ENCODE measurements at regions not wholly inside any gene's neighbourhood (a gene's known extent, or its start where the extent isn't known, plus 50 kb on each side); places are given as distances from the start of the nearest gene placed in this dataset.

GRCh38 chr20:11687546-11688292, 230.0 kb upstream of the BTBD3 start (continued):
- TF ChIP-seq ZNF597 (CRISPR knock-in tag; IDR thresholded peaks at IDR 0.05) (no peak), CCAR2 (optimal IDR thresholded peaks at IDR 0.05; ENCODE audit: low read depth, low read length) (no peak), MXI1 (IDR thresholded peaks at IDR 0.05; ENCODE audit: borderline replicate concordance, low read depth, low read length) (peak; percentile 66; the same call in 1 of the 3 replicates), SCMH1 (CRISPR knock-in tag; IDR thresholded peaks at IDR 0.05; ENCODE audit: borderline replicate concordance) (0 out of 2 replicates have a peak, but pooled peaks have one; percentile 22), ETV5 (CRISPR knock-in tag; IDR thresholded peaks at IDR 0.05; ENCODE audit: borderline replicate concordance) (peak; percentile 88; the same call in 1 of the 2 replicates), ZNF530 (CRISPR knock-in tag; IDR thresholded peaks at IDR 0.05; ENCODE audit: low read depth) (no peak), ZNF382 (CRISPR knock-in tag; IDR thresholded peaks at IDR 0.05; ENCODE audit: borderline replicate concordance) (no peak), RBAK (CRISPR knock-in tag; IDR thresholded peaks at IDR 0.05) (no peak), ZNF644 (CRISPR knock-in tag; IDR thresholded peaks at IDR 0.05; ENCODE audit: low read depth) (peak; percentile 50; the same call in 1 of the 2 replicates), ZFP90 (CRISPR knock-in tag; IDR thresholded peaks at IDR 0.05; ENCODE audit: borderline replicate concordance) (no peak), NFIB (CRISPR knock-in tag; IDR thresholded peaks at IDR 0.05; ENCODE audit: borderline replicate concordance) (no peak), AHR (CRISPR knock-in tag; IDR thresholded peaks at IDR 0.05) (no peak), ATF1 (CRISPR knock-in tag; IDR thresholded peaks at IDR 0.05) (0 out of 2 replicates have a peak, but pooled peaks have one; percentile 32), JUN (CRISPR knock-in tag; IDR thresholded peaks at IDR 0.05) (peak; percentile 96), ZNF788 (CRISPR knock-in tag; IDR thresholded peaks at IDR 0.05; ENCODE audit: borderline replicate concordance) (no peak), ARNT2 (CRISPR knock-in tag; IDR thresholded peaks at IDR 0.05; ENCODE audit: low read depth) (no peak), ZNF317 (CRISPR knock-in tag; IDR thresholded peaks at IDR 0.05) (0 out of 2 replicates have a peak, but pooled peaks have one; percentile 21), PHB2 (IDR thresholded peaks at IDR 0.05; ENCODE audit: partially characterized antibody) (no peak), RFXANK (CRISPR knock-in tag; IDR thresholded peaks at IDR 0.05) (no peak), ZNF749 (CRISPR knock-in tag; IDR thresholded peaks at IDR 0.05; ENCODE audit: borderline replicate concordance) (no peak), ZNF574 (CRISPR knock-in tag; IDR thresholded peaks at IDR 0.05) (no peak), BCL6 (CRISPR knock-in tag; IDR thresholded peaks at IDR 0.05) (peak; percentile 79), ZBTB33 (CRISPR knock-in tag; IDR thresholded peaks at IDR 0.05) (no peak), ZNF800 (CRISPR knock-in tag; IDR thresholded peaks at IDR 0.05) (no peak)
